ENCODE measurements at regions not wholly inside any gene's neighbourhood (a gene's known extent, or its start where the extent isn't known, plus 50 kb on each side); places are given as distances from the start of the nearest gene placed in this dataset.

DNA sequence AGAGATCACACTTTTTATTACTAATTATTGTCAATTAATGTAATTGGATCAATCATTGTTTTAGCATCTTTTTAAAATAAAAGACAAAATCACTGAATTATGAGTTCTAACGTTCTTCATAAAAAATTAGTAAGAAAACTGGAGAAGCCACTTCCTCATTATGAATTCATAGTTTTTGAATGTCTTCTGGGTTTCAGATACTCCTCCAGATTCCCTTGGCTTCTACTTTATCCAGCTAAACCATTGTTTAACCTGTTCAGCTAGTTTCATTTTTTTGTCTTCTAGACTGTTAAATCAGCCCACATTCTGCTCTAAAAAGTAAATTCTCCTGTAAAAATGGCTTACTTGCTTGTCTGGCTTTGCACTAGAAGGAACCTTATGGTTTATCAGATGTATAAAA is 753.4 kb upstream of the ACVR2A start:
- Histone ChIP-seq H3K4me3 (ENCODE audit: low read length) (no peak overlapping the region), H3F3A (ENCODE audit: low read length, unreplicated experiment) (no peaks in the 10 kb centered on the region), H2AFZ (ENCODE audit: low read length) (no peak overlapping the region), H3K4me1 (ENCODE audit: insufficient read depth, low read length) (no peaks in the 10 kb centered on the region), H3K79me2 (ENCODE audit: low read length) (no peaks in the 10 kb centered on the region), H3K27ac (ENCODE audit: low read length) (no peak overlapping the region), H3K36me3 (ENCODE audit: low read depth, low read length) (no peaks in the 10 kb centered on the region), H3K27me3 (ENCODE audit: low read length) (no peaks in the 10 kb centered on the region), H3K9me3 (ENCODE audit: low read length) (no peaks in the 10 kb centered on the region), H3K9me2 (replicated peaks; ENCODE audit: low read length) (no peaks in the 10 kb centered on the region), H3K4me2 (ENCODE audit: low read length) (no peak overlapping the region), H3K9ac (ENCODE audit: low read length) (no peak overlapping the region), H4K20me1 (ENCODE audit: low read length) (no peaks in the 10 kb centered on the region)
- TF ChIP-seq, protein P1, sequence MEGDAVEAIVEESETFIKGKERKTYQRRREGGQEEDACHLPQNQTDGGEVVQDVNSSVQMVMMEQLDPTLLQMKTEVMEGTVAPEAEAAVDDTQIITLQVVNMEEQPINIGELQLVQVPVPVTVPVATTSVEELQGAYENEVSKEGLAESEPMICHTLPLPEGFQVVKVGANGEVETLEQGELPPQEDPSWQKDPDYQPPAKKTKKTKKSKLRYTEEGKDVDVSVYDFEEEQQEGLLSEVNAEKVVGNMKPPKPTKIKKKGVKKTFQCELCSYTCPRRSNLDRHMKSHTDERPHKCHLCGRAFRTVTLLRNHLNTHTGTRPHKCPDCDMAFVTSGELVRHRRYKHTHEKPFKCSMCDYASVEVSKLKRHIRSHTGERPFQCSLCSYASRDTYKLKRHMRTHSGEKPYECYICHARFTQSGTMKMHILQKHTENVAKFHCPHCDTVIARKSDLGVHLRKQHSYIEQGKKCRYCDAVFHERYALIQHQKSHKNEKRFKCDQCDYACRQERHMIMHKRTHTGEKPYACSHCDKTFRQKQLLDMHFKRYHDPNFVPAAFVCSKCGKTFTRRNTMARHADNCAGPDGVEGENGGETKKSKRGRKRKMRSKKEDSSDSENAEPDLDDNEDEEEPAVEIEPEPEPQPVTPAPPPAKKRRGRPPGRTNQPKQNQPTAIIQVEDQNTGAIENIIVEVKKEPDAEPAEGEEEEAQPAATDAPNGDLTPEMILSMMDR (conservative IDR thresholded peaks at IDR 0.05; ENCODE audit: low read depth, low read length) = no peak
- no peak for TF ChIP-seq EZH2 (IDR thresholded peaks at IDR 0.05; ENCODE audit: low read length, unreplicated experiment)
- no peak for TF ChIP-seq EZH2phosphoT487 (IDR thresholded peaks at IDR 0.05; ENCODE audit: borderline replicate concordance, low read length)
- DNase-seq = no peak
- intact Hi-C loops (cut with micrococcal nuclease) = no loop called here
- ATAC-seq = no peak
- ChIA-PET POLR2A (ENCODE audit: unreplicated experiment) (no interaction called here), CTCF (no interaction called here)
- BruUV-seq (replicated peaks) = no TSS peak

DNA sequence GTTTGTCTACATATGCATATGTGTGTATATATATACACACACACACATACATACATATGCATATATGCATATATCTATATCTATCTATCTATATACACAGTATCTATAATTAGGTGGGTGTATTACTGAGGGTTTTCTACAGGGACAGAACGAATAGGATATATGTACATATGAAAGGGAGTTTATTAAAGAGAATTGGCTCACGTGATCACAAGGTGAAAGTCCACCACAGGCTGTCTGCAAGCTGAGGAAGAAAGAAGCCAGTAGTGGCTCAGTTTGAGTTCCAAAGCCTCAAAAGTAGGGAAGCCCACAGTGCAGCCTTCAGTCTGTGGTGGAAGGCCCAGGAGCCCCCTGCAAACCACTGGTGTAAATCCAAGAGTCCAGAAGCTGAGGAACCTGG is 756.0 kb upstream of the ACVR2A start:
- no peaks in the 10 kb centered on the region for H4K20me1 ChIP-seq (ENCODE audit: low read length)
- H2AFZ ChIP-seq (ENCODE audit: low read length) = no peak overlapping the region
- no peak overlapping the region for H3K4me2 ChIP-seq (ENCODE audit: low read length)
- TF ChIP-seq EZH2phosphoT487 (IDR thresholded peaks at IDR 0.05; ENCODE audit: borderline replicate concordance, low read length) (no peak), EZH2 (IDR thresholded peaks at IDR 0.05; ENCODE audit: low read length, unreplicated experiment) (no peak)
- TF ChIP-seq, protein P1 (conservative IDR thresholded peaks at IDR 0.05; ENCODE audit: low read depth, low read length) = no peak
- H3K4me1 ChIP-seq (ENCODE audit: insufficient read depth, low read length) = no peaks in the 10 kb centered on the region
- ChIA-PET CTCF (interaction anchor here (0.5 kb wide), 1 partner anchor 411 kb away, joined by 6 read pairs; no protein-coding TSS in a partner anchor), POLR2A (ENCODE audit: unreplicated experiment) (no interaction called here)
- no peaks in the 10 kb centered on the region for H3F3A ChIP-seq (ENCODE audit: low read length, unreplicated experiment)
- BruUV-seq (replicated peaks) = no TSS peak
- no peak overlapping the region for H3K27ac ChIP-seq (ENCODE audit: low read length)
- H3K79me2 ChIP-seq (ENCODE audit: low read length) = no peaks in the 10 kb centered on the region
- no peaks in the 10 kb centered on the region for H3K9me3 ChIP-seq (ENCODE audit: low read length)
- no peak overlapping the region for H3K4me3 ChIP-seq (ENCODE audit: low read length)
- no peak overlapping the region for H3K9ac ChIP-seq (ENCODE audit: low read length)
- intact Hi-C loops (cut with micrococcal nuclease) = loop anchor here (10.0 kb wide), 3 partner anchors 86 to 186 kb away; no protein-coding TSS in a partner anchor
- H3K36me3 ChIP-seq (ENCODE audit: low read depth, low read length) = no peaks in the 10 kb centered on the region
- no peaks in the 10 kb centered on the region for H3K9me2 ChIP-seq (replicated peaks; ENCODE audit: low read length)
- ATAC-seq (no peak), DNase-seq (no peak)
- H3K27me3 ChIP-seq (ENCODE audit: low read length) = no peaks in the 10 kb centered on the region

DNA sequence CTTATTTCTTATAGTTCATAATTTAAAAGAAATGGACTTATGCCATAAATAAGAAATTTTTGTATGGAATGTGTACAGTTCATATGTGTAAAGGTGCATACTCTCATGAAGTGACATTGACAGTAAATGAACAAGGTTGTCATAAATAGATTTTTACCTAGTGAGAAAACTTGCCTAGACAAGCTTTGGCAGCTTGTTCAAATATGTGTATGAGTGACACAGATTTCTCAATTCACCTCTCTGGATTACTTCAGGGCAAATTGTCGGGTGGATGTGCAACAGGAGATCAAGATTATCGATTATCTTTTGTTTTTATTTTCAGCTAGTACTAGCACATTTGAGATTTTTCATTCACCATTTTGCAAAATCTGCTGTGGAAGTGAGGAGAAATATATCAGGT is 758.1 kb upstream of the ACVR2A start:
- H3K4me2 ChIP-seq (ENCODE audit: low read length) = no peak overlapping the region
- ChIA-PET POLR2A (ENCODE audit: unreplicated experiment) (no interaction called here), CTCF (no interaction called here)
- H3K79me2 ChIP-seq (ENCODE audit: low read length) = no peaks in the 10 kb centered on the region
- H3K9me3 ChIP-seq (ENCODE audit: low read length) = no peaks in the 10 kb centered on the region
- H3K9me2 ChIP-seq (replicated peaks; ENCODE audit: low read length) = no peaks in the 10 kb centered on the region
- no peak overlapping the region for H3K4me3 ChIP-seq (ENCODE audit: low read length)
- TF ChIP-seq, protein P1 (conservative IDR thresholded peaks at IDR 0.05; ENCODE audit: low read depth, low read length) = no peak
- TF ChIP-seq EZH2 (IDR thresholded peaks at IDR 0.05; ENCODE audit: low read length, unreplicated experiment) = no peak
- TF ChIP-seq EZH2phosphoT487 (IDR thresholded peaks at IDR 0.05; ENCODE audit: borderline replicate concordance, low read length) = no peak
- BruUV-seq (replicated peaks) = no TSS peak
- no peaks in the 10 kb centered on the region for H3K27me3 ChIP-seq (ENCODE audit: low read length)
- H3K9ac ChIP-seq (ENCODE audit: low read length) = no peak overlapping the region
- no peaks in the 10 kb centered on the region for H3K36me3 ChIP-seq (ENCODE audit: low read depth, low read length)
- H4K20me1 ChIP-seq (ENCODE audit: low read length) = no peaks in the 10 kb centered on the region
- H2AFZ ChIP-seq (ENCODE audit: low read length) = no peak overlapping the region
- no peaks in the 10 kb centered on the region for H3K4me1 ChIP-seq (ENCODE audit: insufficient read depth, low read length)
- DNase-seq = no peak
- no peak overlapping the region for H3K27ac ChIP-seq (ENCODE audit: low read length)
- ATAC-seq = no peak
- intact Hi-C loops (cut with micrococcal nuclease) = loop anchor here (10.0 kb wide), 3 partner anchors 88 to 188 kb away; no protein-coding TSS in a partner anchor
- H3F3A ChIP-seq (ENCODE audit: low read length, unreplicated experiment) = no peaks in the 10 kb centered on the region

Measured in PC-3 (cell line).